ENCODE measurements at regions not wholly inside any gene's neighbourhood (a gene's known extent, or its start where the extent isn't known, plus 50 kb on each side); places are given as distances from the start of the nearest gene placed in this dataset.
A peak's percentile ranks its signal among the peaks of the same experiment; 100 is the strongest.

DNA sequence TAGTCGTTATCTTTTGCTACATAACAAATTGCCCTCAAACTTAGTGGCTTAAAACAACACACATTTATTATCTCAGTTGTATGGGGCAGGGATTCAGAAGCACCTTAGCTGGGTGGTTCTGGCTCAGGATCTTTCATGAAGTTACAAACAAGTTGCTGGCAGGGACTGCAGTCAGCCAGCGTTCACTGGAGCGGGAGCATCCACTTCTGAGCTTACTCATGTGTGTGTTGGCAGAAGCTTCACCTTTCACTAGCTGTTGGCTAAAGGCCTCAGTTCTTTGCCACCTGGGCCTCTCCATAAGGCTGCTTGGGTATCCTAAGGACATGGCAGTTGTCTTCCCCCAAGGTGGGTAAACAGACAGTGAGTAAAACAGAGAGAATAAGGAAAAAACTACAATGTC is 365.7 kb downstream of the RPS29 start:
- no peak for DNase-seq

GRCh38 chr14:49218436-49219092 is 367.6 kb downstream of the RPS29 start:
- peak; percentile 2 for DNase-seq

- DNase-seq = no peak
Observed at GRCh38 chr14:49212721-49213120, 373.5 kb downstream of the RPS29 start.

DNA sequence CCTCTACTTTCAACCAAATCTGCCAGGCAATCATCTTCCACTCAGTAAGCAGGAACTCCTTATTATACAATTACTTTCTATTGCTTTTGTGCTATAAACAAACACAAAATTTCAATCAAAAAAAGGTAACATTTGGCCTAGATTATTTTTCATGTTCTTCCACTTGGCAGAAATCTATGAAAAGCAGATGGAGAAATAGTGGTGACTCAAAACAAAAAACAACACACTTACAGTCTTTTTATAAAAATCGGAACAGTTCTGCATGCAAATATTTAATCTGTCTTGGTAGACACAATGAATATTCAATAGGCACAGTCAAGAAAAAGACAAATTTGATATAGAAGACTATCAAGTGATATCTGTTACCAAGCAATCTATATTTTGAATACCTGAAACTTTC is 376.8 kb downstream of the RPS29 start:
- no peak for DNase-seq

GRCh38 chr14:49206828-49207227 is 379.4 kb downstream of the RPS29 start:
- DNase-seq = peak; percentile 53

- DNase-seq = no peak
Observed at GRCh38 chr14:49203676-49204075, 382.5 kb downstream of the RPS29 start.

GRCh38 chr14:49199159-49199558 is 387.0 kb downstream of the RPS29 start:
- DNase-seq = no peak

GRCh38 chr14:49196327-49196726 is 389.9 kb downstream of the RPS29 start:
- DNase-seq = no peak

DNA sequence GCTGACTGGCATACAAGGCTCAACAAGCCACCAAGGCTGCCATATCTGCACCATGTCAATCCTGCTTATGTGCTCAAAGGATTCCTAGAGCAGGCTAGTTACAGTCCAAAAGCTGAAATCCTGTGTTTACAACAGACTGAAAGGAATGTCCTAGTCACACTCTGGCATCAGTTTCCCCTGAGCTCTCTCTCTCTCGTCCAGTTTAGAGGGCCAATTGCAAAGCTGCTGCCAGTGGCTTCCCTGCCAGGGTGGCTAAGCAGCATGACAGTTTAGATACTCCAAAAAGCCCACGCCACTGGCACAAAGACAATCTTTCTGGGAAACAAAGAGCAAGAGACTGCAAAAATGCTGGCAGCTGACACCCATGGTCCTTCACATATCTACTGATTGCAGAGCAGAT is 392.1 kb downstream of the RPS29 start:
- no peak for DNase-seq

- DNase-seq = no peak
Observed at GRCh38 chr14:49193332-49194065, 392.7 kb downstream of the RPS29 start.

DNA sequence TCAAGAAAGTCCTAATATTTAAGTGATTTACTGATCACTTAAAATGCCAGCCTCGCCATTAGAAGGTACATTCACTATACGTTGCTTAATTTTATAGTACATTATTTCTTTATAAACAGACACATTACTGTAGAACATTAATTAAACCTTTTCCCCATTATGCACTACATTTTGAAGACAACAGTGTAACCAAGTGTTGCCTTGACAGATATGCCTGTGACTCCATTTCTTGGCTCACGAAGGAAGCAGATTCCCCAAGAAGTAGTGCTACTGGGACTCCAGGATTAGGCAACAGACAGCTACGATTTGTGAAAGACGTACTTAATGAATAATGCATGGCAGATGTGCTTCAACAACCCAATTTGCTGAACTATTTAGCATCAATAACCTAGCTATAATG is 394.8 kb downstream of the RPS29 start:
- no peak for DNase-seq

DNA sequence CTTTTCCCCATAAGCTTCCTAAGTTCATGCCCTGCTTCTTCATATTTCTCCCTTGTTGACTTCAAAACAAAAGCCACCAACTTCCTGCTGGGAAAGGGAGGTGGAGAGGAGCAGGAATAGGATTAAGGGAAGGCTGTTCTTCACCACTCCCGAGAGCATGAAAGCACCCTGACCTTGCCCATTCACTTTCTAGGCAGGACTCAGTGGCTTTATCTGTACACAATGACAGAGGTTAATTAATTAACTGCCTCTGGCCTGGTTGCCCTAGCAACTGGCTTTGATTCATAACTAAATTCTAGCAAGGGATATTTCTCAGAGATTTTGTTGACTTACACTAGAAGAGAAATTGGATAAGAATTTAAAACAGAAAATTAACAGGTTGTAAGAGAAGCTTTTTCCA is 396.8 kb downstream of the RPS29 start:
- no peak for DNase-seq

DNA sequence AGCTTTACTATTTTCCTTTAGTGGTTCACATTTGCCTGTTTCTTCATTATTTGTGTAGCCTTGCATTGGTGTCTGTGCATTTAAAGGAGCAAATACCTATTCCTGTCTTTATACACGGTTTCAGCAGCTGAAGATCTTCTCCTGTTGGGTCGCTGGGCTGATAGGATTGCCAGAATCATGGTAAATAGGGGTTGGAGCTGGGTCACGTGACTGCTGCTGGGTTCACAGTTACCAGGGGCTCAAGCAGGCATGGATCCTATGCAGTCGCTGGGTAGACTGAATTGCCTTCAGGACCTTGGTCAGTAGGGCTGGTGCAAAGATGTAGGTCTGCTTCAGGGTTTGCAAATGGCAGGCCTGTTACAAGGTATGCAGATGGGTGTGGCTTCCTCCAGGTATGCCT is 398.4 kb downstream of the RPS29 start:
- DNase-seq = no peak

GRCh38 chr14:49173765-49174373 is 412.3 kb downstream of the RPS29 start:
- peak; percentile 54 for DNase-seq

GRCh38 chr14:49164074-49164473 is 422.1 kb downstream of the RPS29 start:
- no peak for DNase-seq

DNA sequence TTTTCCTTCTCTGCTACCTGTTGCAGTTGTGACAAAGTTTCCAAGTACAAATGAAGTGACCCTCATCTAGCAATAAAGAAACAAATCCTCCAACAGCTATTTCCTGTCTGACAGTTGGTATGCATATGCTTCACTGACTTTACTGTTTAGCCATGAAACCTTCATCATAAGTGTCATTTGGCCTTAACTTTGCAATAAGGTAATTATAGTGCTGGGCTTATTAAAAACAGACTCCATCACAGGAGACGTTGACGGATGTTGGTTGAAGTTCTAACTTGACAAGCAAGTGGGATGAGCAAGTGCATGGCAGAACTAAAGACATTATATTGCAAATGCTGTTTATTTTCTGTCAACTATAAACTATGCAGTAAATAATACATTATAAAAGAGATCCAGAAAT is 425.2 kb downstream of the RPS29 start:
- no peak for DNase-seq

DNA sequence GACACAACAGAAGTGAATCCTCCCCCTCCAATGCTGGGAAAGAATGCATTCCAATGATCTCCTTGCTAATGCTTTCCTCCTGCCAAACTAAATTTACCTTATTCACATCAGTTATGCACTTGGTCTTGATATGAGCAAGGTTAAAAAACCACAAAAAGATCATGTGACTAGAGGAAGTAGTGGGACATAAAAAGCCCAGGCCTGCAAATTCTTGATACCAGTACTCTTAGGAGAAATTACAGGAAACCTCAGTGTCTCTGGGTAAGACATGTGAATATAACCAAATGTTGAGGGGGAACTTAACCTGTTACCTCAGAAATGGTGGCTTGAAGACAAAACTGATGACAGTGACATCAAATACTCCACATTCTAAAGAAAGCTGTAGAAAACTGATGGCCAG is 427.1 kb downstream of the RPS29 start:
- no peak for DNase-seq

GRCh38 chr14:49139593-49139992 is 446.6 kb downstream of the RPS29 start:
- no peak for DNase-seq

GRCh38 chr14:49134940-49135339 is 451.2 kb downstream of the RPS29 start:
- no peak for DNase-seq

- DNase-seq = no peak
Observed at GRCh38 chr14:49121246-49121645, 464.9 kb downstream of the RPS29 start.

GRCh38 chr14:49114161-49114893 is 471.9 kb downstream of the RPS29 start:
- DNase-seq = no peak

GRCh38 chr14:49106741-49107667 is 479.2 kb downstream of the RPS29 start:
- DNase-seq = no peak

GRCh38 chr14:49105956-49106355 is 480.2 kb downstream of the RPS29 start:
- DNase-seq = no peak

Data from NCI-H2171 (cell line).